SIG-M5 (cell line): ENCODE measurements at regions not wholly inside any gene's neighbourhood (a gene's known extent, or its start where the extent isn't known, plus 50 kb on each side); places are given as distances from the start of the nearest gene placed in this dataset.

Source experiments
- DNase-seq: peaks from one replicate; lab custom pipeline; 2025; lab: John Stamatoyannopoulos, UW

GRCh38 chr14:98622208-98623051, 649.6 kb downstream of the BCL11B start:
- DNase-seq = no peak

DNA sequence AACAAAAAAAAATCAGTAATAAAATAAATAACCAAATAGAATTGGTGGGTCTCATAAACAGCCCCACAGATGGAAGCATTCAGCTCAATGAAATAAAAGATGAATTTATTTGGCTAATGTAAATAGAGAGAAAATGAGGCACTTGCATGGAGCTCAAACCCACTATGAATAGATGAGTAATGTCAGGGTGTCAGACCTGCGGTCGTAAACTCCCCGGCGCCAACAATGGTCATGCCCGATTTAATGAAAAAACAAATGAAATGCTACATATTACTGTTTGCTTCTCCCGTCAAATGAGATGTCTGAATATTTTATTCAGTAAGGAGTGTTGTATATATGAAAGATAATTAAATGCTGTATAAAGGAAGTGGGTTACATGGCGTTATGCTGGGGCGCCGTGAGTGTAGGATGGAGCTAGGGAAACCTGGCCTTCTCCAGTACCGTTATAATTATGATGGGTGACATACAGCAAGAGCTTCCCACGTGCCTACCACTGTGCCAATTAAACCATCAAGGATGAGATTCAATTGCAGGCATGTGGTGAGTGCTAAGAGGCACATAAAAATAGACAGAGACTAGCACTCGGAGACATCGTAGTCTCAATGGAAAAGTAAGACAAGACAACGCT, 648.1 kb downstream of the BCL11B start:
- no peak for DNase-seq

- no peak for DNase-seq
These were observed 638.6 kb downstream of the BCL11B start for GRCh38 chr14:98633380-98633779.

DNA sequence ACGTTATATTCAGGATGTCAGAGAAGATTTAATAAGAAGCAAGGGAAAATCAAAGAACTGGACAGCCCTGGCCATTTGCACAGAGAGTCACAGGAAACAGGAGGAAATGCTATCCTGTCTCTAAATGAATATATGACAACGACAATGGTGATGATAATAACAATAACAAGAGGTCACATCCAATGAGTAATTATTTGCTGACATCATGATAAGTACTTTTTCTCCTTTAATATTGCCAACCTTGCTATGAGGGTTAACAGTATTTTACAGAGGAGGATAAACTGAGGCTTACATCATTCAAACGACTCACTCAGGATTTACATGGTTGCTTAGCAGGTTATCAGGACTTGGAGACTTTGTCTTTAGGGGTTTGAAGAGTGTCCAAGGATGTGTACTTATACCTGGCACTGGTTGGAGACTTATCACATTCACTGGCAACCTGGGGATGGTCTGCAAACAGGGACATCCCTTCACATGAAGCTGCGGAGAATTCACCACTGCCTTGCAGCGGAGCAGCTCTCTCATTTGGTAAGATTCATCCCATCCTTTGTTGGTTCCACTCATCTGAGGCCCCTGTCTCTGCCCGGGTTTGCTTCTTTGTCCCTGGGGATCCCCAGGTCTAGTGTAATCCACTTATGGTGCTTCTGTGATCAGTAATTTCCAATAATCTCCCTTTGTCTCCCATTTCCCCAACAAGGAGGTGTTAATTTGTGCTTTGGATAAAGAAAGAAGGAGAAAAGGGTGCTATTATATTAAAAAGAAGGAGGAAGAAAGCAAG, 637.8 kb downstream of the BCL11B start:
- no peak for DNase-seq

DNA sequence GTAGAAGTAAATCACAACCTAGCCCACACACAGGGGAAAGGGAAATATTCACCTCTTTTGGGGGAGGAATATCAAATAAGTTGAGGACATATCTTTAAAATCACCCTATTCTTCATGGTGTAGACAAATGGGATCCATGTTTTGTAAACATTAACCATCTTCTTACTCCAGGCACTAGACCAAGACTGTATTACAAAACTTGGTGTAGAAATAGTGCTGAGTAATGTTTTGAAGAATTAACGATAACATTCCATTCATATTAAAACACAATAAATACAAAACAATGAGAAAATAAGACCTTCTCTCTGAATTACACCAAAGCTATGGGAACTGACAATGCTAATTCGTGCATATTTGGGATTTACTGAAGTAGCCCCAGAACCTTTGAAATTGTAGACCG, 633.6 kb downstream of the BCL11B start:
- no peak for DNase-seq

- DNase-seq = no peak
These were observed 624.2 kb downstream of the BCL11B start for GRCh38 chr14:98647754-98648153.

DNA sequence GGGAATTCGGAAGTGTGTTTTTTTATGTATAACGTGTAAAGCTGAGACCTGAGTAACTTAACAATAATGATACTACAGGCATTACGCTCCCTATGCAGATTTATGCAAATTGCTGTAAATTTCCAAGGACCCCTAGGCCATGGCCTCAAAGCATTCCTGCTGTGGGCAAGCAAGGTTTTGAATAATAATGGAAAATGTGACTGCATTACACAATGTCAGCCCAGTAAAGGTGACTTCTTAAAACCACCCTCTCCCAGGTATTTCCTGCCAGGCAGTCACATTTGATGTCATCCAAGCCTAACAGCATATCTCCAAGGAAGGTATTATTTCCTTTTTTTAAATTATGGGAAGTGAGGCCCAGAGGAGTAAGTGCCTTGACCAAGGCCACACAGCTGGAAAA, 621.0 kb downstream of the BCL11B start:
- DNase-seq = no peak

DNA sequence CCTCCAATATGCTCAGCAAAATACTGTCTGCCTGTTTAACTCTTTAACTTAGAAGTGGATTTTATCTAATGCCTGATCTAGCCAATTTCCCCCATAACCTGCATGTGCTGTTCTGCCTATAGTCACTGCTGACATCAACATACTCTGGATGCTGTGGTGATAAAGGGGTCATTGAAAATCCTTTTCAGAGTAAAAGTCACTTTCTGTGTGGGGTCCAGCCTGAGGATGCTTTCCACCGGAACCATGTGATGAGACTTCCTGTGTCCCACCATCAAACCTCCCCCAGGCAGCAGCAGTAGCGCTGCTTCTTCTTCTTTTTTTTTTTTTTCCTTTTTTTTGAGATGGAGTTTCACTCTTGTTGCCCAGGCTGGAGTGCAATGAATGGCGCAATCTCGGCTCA, 607.0 kb downstream of the BCL11B start:
- no peak for DNase-seq

DNA sequence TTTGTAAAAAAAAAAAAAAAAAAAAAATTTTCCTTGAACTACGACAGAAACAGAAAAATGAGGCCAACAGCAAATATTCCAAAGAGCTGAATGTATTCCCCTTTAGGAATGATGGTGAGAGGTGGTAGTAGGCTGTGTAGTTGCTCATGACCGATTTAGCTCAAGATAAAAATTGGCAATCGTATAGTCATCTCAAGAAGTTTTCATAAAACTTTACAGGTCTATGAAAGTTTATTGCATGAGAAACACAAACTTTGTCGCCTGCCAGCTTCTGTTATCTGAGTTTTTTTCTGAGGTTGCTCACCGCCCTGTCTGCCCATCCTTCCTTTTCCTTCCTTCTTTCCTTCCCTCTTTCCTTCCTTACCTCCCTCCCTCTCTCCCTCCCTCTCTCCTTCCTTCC, 605.5 kb downstream of the BCL11B start:
- no peak for DNase-seq

DNA sequence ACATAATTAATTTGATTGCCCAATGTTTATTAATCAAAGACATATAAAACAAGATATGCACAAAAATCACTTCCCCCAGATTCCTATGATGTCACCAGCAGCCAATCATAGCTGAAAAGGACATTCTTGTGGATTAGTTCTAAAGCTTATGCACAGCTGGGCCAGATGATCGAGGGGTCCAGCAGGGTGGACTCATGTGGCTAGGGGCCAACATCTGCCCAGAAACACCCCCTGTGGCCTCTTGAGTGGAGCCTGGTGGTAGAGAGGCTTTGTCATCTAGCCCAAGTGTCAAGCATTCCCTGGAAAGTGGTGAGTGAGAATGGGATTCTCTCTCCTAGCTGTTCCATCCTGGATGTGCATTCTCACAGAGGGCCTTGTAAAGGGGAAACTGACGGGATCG, 590.0 kb downstream of the BCL11B start:
- DNase-seq = no peak

- DNase-seq = no peak
These were observed 589.3 kb downstream of the BCL11B start for GRCh38 chr14:98682726-98683125.

DNA sequence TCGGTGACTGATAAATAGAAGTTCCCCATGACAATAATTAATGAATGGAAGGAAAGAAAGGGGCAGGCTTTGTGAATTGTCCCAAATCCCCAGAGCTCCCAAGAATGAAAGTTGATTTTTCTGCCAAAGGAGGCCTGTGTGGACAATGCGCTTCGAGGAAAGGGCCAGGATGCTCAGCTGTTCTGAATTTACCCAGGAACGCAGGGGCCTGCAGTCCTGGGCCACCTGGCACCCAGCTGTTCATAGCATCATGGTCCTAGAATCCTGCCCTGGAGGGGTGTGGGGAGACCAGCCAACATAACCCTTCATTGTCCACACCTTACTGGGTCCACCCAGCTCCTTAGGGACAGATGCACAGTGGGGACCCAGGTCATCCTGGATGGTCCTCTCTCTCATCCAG, 587.5 kb downstream of the BCL11B start:
- DNase-seq = no peak

DNA sequence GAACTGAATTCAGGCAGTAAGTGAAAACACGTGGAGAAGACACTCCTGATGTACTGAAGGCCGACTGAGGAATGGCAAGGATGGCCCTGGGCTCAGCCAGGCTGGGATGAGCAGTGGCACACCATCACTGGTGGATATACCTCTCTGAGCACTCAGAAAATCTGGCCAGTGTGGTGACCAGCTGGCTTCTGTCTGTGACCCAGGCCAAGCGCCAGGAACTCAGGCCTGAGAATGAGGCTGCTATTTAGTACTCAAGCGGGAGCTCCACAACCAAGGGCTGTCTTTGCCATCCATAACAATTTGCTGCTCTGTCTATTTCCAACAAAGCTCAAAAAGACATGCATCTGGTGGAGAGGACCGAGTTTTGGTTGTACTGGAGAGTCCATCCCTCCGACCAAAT, 586.3 kb downstream of the BCL11B start:
- no peak for DNase-seq

DNA sequence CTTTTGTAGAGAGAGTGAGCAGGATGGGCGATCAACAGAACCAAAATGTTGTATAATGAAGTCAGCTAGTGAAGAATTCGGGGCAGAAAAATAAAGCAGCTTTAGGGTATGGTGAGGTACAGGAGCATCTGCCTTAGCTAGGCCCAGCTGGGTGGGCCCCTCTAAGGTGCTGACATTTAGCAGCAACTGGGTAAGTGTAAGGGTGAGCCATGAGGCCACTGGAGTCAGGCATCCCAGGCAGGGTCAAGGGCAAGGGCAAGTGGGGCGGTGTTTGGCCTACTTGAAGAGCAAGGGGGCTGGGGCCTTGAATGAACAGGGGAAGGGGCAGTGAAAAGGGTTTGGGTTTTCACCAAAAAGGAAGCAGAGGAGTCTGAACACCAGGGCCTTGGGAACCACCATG, 583.6 kb downstream of the BCL11B start:
- DNase-seq = no peak

DNA sequence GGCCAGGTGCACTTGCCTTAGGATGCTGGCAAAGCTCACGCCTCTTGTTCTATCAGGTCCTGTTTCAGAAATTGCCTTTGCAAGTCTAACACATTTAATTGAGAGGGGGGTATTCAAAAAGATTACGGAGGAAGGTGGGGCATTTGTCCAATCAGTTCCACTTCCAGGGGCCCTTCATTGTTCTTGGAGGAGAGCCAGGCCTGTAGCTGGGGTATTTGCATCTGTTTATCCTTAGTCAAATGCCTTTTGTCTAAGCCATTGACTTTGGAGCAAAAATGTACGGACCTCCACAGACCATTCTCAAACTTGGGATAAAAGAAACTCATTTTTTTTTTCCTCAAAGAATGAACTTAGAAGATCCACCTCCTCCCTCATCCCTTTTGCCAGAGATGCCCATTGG, 582.0 kb downstream of the BCL11B start:
- no peak for DNase-seq

- no peak for DNase-seq
These were observed 579.2 kb downstream of the BCL11B start for GRCh38 chr14:98692832-98693231.

- DNase-seq = no peak
These were observed 577.5 kb downstream of the BCL11B start for GRCh38 chr14:98694541-98694940.

DNA sequence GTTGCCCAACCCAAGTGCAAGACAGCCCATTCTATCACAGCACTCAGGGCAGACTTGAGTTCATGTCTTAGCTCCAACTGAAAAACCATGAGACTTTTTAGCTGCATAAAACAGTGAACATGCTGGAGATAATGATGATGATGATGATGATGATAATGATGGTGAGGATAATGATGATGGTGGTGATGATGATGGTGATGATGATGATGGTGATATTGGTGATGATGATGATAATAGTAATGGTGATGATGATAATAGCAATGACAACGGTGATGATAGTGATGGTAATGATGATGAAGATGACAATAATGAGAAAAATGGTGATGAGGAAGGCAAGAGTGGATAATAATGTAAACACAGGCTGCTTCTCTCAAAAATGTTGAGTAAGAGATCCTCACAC, 576.2 kb downstream of the BCL11B start:
- DNase-seq = no peak

DNA sequence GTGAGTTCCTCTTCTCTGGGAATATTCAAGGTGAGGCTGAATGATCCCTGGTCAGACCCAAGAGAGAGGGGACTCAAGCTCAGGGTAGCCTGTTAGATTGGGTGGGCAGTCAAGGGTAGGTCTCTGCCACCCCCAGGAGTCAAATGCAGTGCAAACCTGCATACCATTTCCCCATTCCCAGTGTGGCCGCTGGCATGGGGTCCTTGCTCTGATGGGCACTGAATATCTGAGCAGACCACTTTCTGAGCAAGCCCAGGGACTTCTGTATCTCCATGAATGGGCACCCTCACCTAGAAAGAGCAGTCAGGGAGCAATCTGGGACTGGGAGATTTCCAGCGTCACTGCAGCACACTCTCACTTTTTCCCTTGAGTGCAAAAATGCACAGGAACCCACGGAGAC, 573.7 kb downstream of the BCL11B start:
- DNase-seq = no peak

DNA sequence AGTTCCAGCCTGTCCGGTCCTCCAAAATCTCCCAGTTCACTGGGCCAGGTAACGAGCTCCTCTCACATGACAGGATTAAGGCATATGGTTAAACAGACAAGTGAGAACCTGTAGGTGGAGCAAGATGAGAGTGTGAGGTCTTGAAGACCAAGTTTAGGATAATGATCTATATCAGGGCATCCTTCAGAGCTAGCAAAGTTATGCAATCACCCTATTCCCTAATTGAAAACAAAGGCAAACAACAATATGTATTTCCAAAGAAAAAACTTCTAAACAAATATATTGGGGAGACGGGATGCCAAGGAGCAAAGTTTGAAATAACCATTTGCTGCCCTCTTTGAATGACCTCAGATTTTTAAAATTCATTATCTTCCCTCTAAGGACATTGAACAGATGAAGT, 571.2 kb downstream of the BCL11B start:
- DNase-seq = no peak

GRCh38 chr14:98701377-98701776, 570.6 kb downstream of the BCL11B start:
- DNase-seq = no peak

DNA sequence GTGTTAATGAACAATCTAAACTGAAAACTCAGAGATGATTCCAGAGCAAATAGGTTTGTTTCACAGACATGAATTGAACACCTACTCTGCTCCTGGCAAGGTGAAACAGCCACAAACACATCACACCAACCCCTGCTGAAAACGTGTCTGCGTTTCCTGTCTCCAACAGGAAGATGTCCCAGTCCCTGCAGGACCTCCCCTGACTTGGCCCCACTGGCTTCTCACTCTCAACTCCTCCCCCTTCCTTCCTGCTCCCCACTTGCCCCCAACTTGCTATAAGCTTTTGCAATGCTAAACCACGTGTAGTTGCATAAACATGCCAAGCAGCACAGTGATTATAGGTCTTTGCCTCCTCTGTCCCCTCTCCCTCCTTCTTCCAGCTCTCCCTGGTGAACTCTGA, 567.6 kb downstream of the BCL11B start:
- no peak for DNase-seq

- DNase-seq = no peak
These were observed 566.1 kb downstream of the BCL11B start for GRCh38 chr14:98705871-98706300.
